ENCODE measurements at regions not wholly inside any gene's neighbourhood (a gene's known extent, or its start where the extent isn't known, plus 50 kb on each side); places are given as distances from the start of the nearest gene placed in this dataset.

DNA sequence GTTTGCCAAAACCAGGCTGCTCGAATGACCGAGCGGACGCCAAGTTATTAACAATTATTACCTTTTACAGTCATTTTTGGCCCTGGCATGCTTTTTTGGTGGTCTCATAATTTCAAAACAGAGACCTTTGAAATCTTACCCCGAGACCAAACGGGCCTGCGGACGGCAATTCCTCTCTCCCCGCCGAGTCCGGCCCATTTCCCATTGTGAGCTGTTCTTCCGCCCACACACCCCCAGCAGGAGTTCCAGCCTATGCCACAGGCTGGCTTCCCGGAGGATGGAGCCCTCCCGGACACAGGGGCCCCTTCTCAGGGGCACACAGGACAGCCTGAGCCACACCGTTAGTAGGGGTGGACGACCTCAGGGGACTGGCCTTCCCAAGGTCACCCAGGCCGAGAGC, 130.7 kb downstream of the C16orf95 start:
- TF ChIP-seq CTCF (IDR thresholded peaks at IDR 0.05; ENCODE audit: borderline replicate concordance, extremely low read depth, low read length, poor library complexity, severe bottlenecking), result no peak
- TF ChIP-seq EZH2 (IDR thresholded peaks at IDR 0.05; ENCODE audit: borderline replicate concordance, low read depth, low read length, severe bottlenecking), result no peak
